ENCODE measurements at regions not wholly inside any gene's neighbourhood (a gene's known extent, or its start where the extent isn't known, plus 50 kb on each side); places are given as distances from the start of the nearest gene placed in this dataset.

- TF ChIP-seq POLR2A (IDR thresholded peaks at IDR 0.05) (no peak), CTCF (IDR thresholded peaks at IDR 0.05) (no peak)
These were observed 199.4 kb upstream of the ARID1B start for GRCh38 chr6:156577749-156578148.
